Right renal cortex interstitium (tissue), 3 donors: ENCODE measurements at regions not wholly inside any gene's neighbourhood (a gene's known extent, or its start where the extent isn't known, plus 50 kb on each side); places are given as distances from the start of the nearest gene placed in this dataset.

Source experiments
- DNase-seq, 3 donors: peaks; one replicate each; pipeline ENCODE4 v3.0.0-alpha.2; 2013; ENCODE audit warnings: low read depth in 3 of 3, low spot score in 2 of 3

- DNase-seq, result no peak
These were observed 196.9 kb upstream of the PLET1 start for GRCh38 chr11:112457532-112457931.

GRCh38 chr11:112459001-112459400, 198.3 kb upstream of the PLET1 start:
- DNase-seq, result no peak

- no peak for DNase-seq
These were observed 199.5 kb upstream of the PLET1 start for GRCh38 chr11:112460141-112460540.

- no peak for DNase-seq
These were observed 204.3 kb upstream of the PLET1 start for GRCh38 chr11:112464949-112465348.

GRCh38 chr11:112465433-112466024, 204.9 kb upstream of the PLET1 start:
- DNase-seq, result peak; percentile 10 to 31 (median 16)

- DNase-seq, result no peak
These were observed 207.1 kb upstream of the PLET1 start for GRCh38 chr11:112467721-112468120.

- DNase-seq, result no peak
These were observed 208.7 kb upstream of the PLET1 start for GRCh38 chr11:112469376-112469775.

GRCh38 chr11:112470355-112470754, 209.7 kb upstream of the PLET1 start:
- no peak for DNase-seq

- DNase-seq, result no peak
These were observed 211.1 kb upstream of the PLET1 start for GRCh38 chr11:112471731-112472130.

- DNase-seq, result no peak
These were observed 216.5 kb upstream of the PLET1 start for GRCh38 chr11:112477152-112477551.

- no peak for DNase-seq
These were observed 217.1 kb upstream of the PLET1 start for GRCh38 chr11:112477581-112478317.

GRCh38 chr11:112478806-112479205, 218.1 kb upstream of the PLET1 start:
- DNase-seq, result no peak

- no peak for DNase-seq
These were observed 220.8 kb upstream of the PLET1 start for GRCh38 chr11:112481431-112481830.

GRCh38 chr11:112481893-112482292, 221.2 kb upstream of the PLET1 start:
- no peak for DNase-seq

- no peak for DNase-seq
These were observed 224.6 kb upstream of the PLET1 start for GRCh38 chr11:112485280-112485679.

- no peak for DNase-seq
These were observed 237.2 kb upstream of the PLET1 start for GRCh38 chr11:112497826-112498225.

GRCh38 chr11:112498701-112499100, 238.0 kb upstream of the PLET1 start:
- DNase-seq, result peak in 1 of 3 donors; percentile 21

GRCh38 chr11:112499153-112499880, 238.7 kb upstream of the PLET1 start:
- DNase-seq, result no peak

GRCh38 chr11:112499881-112500204, 239.2 kb upstream of the PLET1 start:
- no peak for DNase-seq

GRCh38 chr11:112503410-112503809, 242.8 kb upstream of the PLET1 start:
- no peak for DNase-seq

- no peak for DNase-seq
These were observed 243.4 kb upstream of the PLET1 start for GRCh38 chr11:112504056-112504455.

GRCh38 chr11:112506852-112507251, 246.2 kb upstream of the PLET1 start:
- DNase-seq, result no peak
